WTC11 (cell line): ENCODE measurements at regions not wholly inside any gene's neighbourhood (a gene's known extent, or its start where the extent isn't known, plus 50 kb on each side); places are given as distances from the start of the nearest gene placed in this dataset.

Experiments
- ATAC-seq: fragments of 200-7000 bp; cut with Tn5 transposase; 2 replicates; pipeline ENCODE4 v1.10.0; 2021; ENCODE audit warnings: mild to moderate bottlenecking, moderate library complexity
- CTCF ChIA-PET: fragments of 300-600 bp; sonication (Branson Sonifier 250); formaldehyde crosslinking; loops from one replicate; lab custom pipeline; 2021; ENCODE audit warnings: antibody characterized with exemption; lab: Charles Lee
- POLR2A ChIA-PET: fragments of 350-600 bp; sonication (Branson Sonifier 250); formaldehyde crosslinking; loops from one replicate; lab custom pipeline; 2021; ENCODE audit warnings: antibody characterized with exemption; lab: Charles Lee
- DNase-seq: peaks from one replicate; pipeline ENCODE4 v3.0.0; 2021; ENCODE audit warnings: low spot score
- H3K27ac Mint-ChIP-seq: 2 replicates; pipeline ENCODE4 v1.8.0; 2021; ENCODE audit warnings: mixed read lengths
- H3K27me3 Mint-ChIP-seq: 2 replicates; pipeline ENCODE4 v1.8.0; 2021; ENCODE audit warnings: low read depth, mild to moderate bottlenecking, moderate library complexity, mixed read lengths
- H3K36me3 Mint-ChIP-seq: 2 replicates; pipeline ENCODE4 v1.8.0; 2021; ENCODE audit warnings: mixed read lengths
- H3K4me1 Mint-ChIP-seq: 2 replicates; pipeline ENCODE4 v1.8.0; 2022; ENCODE audit warnings: mixed read lengths
- H3K4me3 Mint-ChIP-seq: 2 replicates; pipeline ENCODE4 v1.8.0; 2021; ENCODE audit warnings: mild to moderate bottlenecking, moderate library complexity, mixed read lengths
- H3K9me3 Mint-ChIP-seq: 2 replicates; pipeline ENCODE4 v1.8.0; 2021; ENCODE audit warnings: mixed read lengths
- CREM ChIP-seq: sonication (generic); formaldehyde crosslinking; IDR thresholded peaks from 2 replicates; pipeline ENCODE4 v1.8.1; 2022; ENCODE audit warnings: mild to moderate bottlenecking, missing genetic modification reagents, moderate library complexity
- ESRRA ChIP-seq: sonication (generic); formaldehyde crosslinking; IDR thresholded peaks from 2 replicates; pipeline ENCODE4 v1.8.1; 2022; ENCODE audit warnings: mild to moderate bottlenecking, missing genetic modification reagents, borderline replicate concordance
- GRHL2 ChIP-seq: fragments of 250-450 bp; sonication (Bioruptor Pico); IDR thresholded peaks from 2 replicates; pipeline ENCODE4 v1.8.0; 2022; ENCODE audit warnings: mild to moderate bottlenecking, moderate library complexity; ENCODE audit not compliant: insufficient replicate concordance, severe bottlenecking
- HMGA2 ChIP-seq: fragments of 250-450 bp; sonication (Bioruptor Pico); IDR thresholded peaks from 2 replicates; pipeline ENCODE4 v1.4.0; 2021; ENCODE audit warnings: mild to moderate bottlenecking, moderate library complexity
- TP53 ChIP-seq: sonication (generic); formaldehyde crosslinking; IDR thresholded peaks from 2 replicates; pipeline ENCODE4 v1.8.1; 2023; ENCODE audit warnings: mild to moderate bottlenecking, missing genetic modification reagents
- ZNF121 ChIP-seq: sonication (generic); formaldehyde crosslinking; IDR thresholded peaks from 2 replicates; pipeline ENCODE4 v1.8.0; 2023; ENCODE audit warnings: missing genetic modification reagents
- TF ChIP-seq, protein P1 (sequence below): sonication (generic); formaldehyde crosslinking; IDR thresholded peaks from 2 replicates; pipeline ENCODE4 v1.8.0; 2022; ENCODE audit warnings: mild to moderate bottlenecking, missing genetic modification reagents
- TF ChIP-seq, protein P2 (sequence below): sonication (generic); formaldehyde crosslinking; IDR thresholded peaks from 2 replicates; pipeline ENCODE4 v1.8.1; 2022; ENCODE audit warnings: mild to moderate bottlenecking, moderate library complexity, missing genetic modification reagents
- TF ChIP-seq, protein P3 (sequence below): sonication (generic); formaldehyde crosslinking; IDR thresholded peaks from 2 replicates; pipeline ENCODE4 v1.8.1; 2022; ENCODE audit warnings: low read depth, missing genetic modification reagents, borderline replicate concordance
- TF ChIP-seq, protein P4 (sequence below): fragments of 250-450 bp; sonication (Bioruptor Pico); IDR thresholded peaks from 2 replicates; pipeline ENCODE4 v1.9.0; 2021; ENCODE audit warnings: mild to moderate bottlenecking, borderline replicate concordance
- TF ChIP-seq, protein P5 (sequence below): sonication (generic); formaldehyde crosslinking; IDR thresholded peaks from 2 replicates; pipeline ENCODE4 v1.8.0; 2023; ENCODE audit warnings: missing genetic modification reagents
- TF ChIP-seq, protein P6 (sequence below): sonication (generic); formaldehyde crosslinking; IDR thresholded peaks from 2 replicates; pipeline ENCODE4 v1.8.1; 2023; ENCODE audit warnings: mild to moderate bottlenecking, missing genetic modification reagents, moderate library complexity
- TF ChIP-seq, protein P7 (sequence below): sonication (generic); formaldehyde crosslinking; IDR thresholded peaks from 2 replicates; pipeline ENCODE4 v1.8.1; 2022; ENCODE audit warnings: low read depth, mild to moderate bottlenecking, moderate library complexity, missing genetic modification reagents, borderline replicate concordance
- TF ChIP-seq, protein P8 (sequence below): sonication (generic); formaldehyde crosslinking; IDR thresholded peaks from 2 replicates; pipeline ENCODE4 v1.8.0; 2022; ENCODE audit warnings: mild to moderate bottlenecking, missing genetic modification reagents
- TF ChIP-seq, protein P9 (sequence below): fragments of 250-450 bp; sonication (Bioruptor Pico); IDR thresholded peaks from 2 replicates; pipeline ENCODE4 v2.1.2; 2022; ENCODE audit warnings: mild to moderate bottlenecking, moderate library complexity
- TF ChIP-seq, protein P10 (sequence below): fragments of 250-450 bp; sonication (Bioruptor Pico); IDR thresholded peaks from 2 replicates; pipeline ENCODE4 v1.9.0; 2021; ENCODE audit warnings: moderate library complexity, mild to moderate bottlenecking, inconsistent platforms, borderline replicate concordance

DNA sequence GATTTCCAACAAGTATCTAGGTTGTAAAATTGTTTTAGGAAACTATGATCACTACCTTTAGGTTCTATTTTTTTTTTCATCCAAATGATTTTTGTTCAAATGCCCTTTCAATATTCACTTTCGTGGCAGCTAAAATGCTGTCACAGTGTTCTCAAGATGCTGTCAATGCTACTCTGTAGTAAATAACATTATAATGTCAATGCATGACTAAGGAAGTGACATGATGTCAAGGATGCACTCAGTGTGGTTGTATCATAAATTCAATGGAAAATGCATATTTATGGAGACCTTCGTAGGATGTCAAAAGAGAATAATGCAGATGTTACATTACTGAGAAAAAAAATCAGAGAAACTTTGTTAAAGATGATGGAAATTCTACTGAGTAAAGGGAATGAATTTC, 673.8 kb downstream of the ANKRD7 start:
- H3K4me3 Mint-ChIP-seq: no peak overlapping the region
- DNase-seq: no peak
- TF ChIP-seq, protein P1, sequence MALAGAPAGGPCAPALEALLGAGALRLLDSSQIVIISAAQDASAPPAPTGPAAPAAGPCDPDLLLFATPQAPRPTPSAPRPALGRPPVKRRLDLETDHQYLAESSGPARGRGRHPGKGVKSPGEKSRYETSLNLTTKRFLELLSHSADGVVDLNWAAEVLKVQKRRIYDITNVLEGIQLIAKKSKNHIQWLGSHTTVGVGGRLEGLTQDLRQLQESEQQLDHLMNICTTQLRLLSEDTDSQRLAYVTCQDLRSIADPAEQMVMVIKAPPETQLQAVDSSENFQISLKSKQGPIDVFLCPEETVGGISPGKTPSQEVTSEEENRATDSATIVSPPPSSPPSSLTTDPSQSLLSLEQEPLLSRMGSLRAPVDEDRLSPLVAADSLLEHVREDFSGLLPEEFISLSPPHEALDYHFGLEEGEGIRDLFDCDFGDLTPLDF: no peak
- TF ChIP-seq ZNF121 (no peak), TP53 (CRISPR knock-in tag) (no peak), ESRRA (no peak), CREM (no peak), GRHL2 (no peak)
- TF ChIP-seq, protein P2, sequence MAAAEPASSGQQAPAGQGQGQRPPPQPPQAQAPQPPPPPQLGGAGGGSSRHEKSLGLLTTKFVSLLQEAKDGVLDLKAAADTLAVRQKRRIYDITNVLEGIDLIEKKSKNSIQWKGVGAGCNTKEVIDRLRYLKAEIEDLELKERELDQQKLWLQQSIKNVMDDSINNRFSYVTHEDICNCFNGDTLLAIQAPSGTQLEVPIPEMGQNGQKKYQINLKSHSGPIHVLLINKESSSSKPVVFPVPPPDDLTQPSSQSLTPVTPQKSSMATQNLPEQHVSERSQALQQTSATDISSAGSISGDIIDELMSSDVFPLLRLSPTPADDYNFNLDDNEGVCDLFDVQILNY: no peak
- TF ChIP-seq, protein P3, sequence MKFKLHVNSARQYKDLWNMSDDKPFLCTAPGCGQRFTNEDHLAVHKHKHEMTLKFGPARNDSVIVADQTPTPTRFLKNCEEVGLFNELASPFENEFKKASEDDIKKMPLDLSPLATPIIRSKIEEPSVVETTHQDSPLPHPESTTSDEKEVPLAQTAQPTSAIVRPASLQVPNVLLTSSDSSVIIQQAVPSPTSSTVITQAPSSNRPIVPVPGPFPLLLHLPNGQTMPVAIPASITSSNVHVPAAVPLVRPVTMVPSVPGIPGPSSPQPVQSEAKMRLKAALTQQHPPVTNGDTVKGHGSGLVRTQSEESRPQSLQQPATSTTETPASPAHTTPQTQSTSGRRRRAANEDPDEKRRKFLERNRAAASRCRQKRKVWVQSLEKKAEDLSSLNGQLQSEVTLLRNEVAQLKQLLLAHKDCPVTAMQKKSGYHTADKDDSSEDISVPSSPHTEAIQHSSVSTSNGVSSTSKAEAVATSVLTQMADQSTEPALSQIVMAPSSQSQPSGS (CRISPR knock-in tag): no peak
- TF ChIP-seq, protein P4, sequence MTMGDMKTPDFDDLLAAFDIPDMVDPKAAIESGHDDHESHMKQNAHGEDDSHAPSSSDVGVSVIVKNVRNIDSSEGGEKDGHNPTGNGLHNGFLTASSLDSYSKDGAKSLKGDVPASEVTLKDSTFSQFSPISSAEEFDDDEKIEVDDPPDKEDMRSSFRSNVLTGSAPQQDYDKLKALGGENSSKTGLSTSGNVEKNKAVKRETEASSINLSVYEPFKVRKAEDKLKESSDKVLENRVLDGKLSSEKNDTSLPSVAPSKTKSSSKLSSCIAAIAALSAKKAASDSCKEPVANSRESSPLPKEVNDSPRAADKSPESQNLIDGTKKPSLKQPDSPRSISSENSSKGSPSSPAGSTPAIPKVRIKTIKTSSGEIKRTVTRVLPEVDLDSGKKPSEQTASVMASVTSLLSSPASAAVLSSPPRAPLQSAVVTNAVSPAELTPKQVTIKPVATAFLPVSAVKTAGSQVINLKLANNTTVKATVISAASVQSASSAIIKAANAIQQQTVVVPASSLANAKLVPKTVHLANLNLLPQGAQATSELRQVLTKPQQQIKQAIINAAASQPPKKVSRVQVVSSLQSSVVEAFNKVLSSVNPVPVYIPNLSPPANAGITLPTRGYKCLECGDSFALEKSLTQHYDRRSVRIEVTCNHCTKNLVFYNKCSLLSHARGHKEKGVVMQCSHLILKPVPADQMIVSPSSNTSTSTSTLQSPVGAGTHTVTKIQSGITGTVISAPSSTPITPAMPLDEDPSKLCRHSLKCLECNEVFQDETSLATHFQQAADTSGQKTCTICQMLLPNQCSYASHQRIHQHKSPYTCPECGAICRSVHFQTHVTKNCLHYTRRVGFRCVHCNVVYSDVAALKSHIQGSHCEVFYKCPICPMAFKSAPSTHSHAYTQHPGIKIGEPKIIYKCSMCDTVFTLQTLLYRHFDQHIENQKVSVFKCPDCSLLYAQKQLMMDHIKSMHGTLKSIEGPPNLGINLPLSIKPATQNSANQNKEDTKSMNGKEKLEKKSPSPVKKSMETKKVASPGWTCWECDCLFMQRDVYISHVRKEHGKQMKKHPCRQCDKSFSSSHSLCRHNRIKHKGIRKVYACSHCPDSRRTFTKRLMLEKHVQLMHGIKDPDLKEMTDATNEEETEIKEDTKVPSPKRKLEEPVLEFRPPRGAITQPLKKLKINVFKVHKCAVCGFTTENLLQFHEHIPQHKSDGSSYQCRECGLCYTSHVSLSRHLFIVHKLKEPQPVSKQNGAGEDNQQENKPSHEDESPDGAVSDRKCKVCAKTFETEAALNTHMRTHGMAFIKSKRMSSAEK: no peak
- TF ChIP-seq, protein P5, sequence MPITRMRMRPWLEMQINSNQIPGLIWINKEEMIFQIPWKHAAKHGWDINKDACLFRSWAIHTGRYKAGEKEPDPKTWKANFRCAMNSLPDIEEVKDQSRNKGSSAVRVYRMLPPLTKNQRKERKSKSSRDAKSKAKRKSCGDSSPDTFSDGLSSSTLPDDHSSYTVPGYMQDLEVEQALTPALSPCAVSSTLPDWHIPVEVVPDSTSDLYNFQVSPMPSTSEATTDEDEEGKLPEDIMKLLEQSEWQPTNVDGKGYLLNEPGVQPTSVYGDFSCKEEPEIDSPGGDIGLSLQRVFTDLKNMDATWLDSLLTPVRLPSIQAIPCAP: no peak
- TF ChIP-seq, protein P6, sequence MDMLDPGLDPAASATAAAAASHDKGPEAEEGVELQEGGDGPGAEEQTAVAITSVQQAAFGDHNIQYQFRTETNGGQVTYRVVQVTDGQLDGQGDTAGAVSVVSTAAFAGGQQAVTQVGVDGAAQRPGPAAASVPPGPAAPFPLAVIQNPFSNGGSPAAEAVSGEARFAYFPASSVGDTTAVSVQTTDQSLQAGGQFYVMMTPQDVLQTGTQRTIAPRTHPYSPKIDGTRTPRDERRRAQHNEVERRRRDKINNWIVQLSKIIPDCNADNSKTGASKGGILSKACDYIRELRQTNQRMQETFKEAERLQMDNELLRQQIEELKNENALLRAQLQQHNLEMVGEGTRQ (CRISPR knock-in tag): no peak
- TF ChIP-seq, protein P7, sequence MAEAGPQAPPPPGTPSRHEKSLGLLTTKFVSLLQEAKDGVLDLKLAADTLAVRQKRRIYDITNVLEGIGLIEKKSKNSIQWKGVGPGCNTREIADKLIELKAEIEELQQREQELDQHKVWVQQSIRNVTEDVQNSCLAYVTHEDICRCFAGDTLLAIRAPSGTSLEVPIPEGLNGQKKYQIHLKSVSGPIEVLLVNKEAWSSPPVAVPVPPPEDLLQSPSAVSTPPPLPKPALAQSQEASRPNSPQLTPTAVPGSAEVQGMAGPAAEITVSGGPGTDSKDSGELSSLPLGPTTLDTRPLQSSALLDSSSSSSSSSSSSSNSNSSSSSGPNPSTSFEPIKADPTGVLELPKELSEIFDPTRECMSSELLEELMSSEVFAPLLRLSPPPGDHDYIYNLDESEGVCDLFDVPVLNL: no peak
- TF ChIP-seq, protein P8, sequence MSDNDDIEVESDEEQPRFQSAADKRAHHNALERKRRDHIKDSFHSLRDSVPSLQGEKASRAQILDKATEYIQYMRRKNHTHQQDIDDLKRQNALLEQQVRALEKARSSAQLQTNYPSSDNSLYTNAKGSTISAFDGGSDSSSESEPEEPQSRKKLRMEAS (CRISPR knock-in tag): no peak
- CTCF ChIA-PET: interaction anchor here (1.1 kb wide), 1 partner anchor 278 kb away, joined by 3 read pairs; no protein-coding TSS in a partner anchor
- peaks cover 9% of the 10 kb centered on the region; the same call in 1 of the 2 replicates for H3K9me3 Mint-ChIP-seq
- no peaks in the 10 kb centered on the region for H3K36me3 Mint-ChIP-seq
- peaks cover 18% of the 10 kb centered on the region for H3K4me1 Mint-ChIP-seq
- no peaks in the 10 kb centered on the region for H3K27me3 Mint-ChIP-seq
- POLR2A ChIA-PET: no interaction called here
- no peak for ATAC-seq
- no peak overlapping the region for H3K27ac Mint-ChIP-seq

DNA sequence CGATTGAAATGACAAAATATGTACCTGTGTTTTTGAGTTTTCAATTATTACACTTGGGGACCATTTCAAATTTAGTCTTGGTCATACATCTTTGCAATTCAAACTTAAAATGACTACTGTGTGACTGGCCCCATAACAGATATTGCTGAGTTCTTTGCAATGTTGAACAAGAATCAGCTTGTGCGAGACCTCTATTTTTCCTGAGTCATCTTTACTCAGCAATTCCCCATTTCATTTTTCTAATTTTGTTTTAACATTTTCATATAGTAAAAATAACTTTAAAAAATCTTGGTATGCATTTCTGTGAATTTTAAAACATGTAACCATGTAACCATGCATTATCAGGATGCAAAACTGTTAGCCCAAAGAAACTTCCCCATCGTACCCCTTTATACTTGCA, 678.1 kb downstream of the ANKRD7 start:
- Mint-ChIP-seq H3K9me3 (peaks cover 5% of the 10 kb centered on the region; the same call in 1 of the 2 replicates), H3K27ac (no peak overlapping the region), H3K27me3 (no peaks in the 10 kb centered on the region), H3K4me3 (no peak overlapping the region), H3K36me3 (no peaks in the 10 kb centered on the region), H3K4me1 (peaks cover 34% of the 10 kb centered on the region)
- DNase-seq (no peak), ATAC-seq (no peak)
- ChIA-PET POLR2A (no interaction called here), CTCF (no interaction called here)
- TF ChIP-seq ZNF121 (no peak), HMGA2 (CRISPR knock-in tag) (no peak)
- TF ChIP-seq, protein P9, sequence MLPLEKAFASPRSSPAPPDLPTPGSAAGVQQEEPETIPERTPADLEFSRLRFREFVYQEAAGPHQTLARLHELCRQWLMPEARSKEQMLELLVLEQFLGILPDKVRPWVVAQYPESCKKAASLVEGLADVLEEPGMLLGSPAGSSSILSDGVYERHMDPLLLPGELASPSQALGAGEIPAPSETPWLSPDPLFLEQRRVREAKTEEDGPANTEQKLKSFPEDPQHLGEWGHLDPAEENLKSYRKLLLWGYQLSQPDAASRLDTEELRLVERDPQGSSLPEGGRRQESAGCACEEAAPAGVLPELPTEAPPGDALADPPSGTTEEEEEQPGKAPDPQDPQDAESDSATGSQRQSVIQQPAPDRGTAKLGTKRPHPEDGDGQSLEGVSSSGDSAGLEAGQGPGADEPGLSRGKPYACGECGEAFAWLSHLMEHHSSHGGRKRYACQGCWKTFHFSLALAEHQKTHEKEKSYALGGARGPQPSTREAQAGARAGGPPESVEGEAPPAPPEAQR (CRISPR knock-in tag): no peak
- TF ChIP-seq, protein P10, sequence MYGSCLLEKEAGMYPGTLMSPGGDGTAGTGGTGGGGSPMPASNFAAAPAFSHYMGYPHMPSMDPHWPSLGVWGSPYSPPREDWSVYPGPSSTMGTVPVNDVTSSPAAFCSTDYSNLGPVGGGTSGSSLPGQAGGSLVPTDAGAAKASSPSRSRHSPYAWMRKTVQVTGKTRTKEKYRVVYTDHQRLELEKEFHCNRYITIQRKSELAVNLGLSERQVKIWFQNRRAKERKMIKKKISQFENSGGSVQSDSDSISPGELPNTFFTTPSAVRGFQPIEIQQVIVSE (CRISPR knock-in tag): no peak
- TF ChIP-seq, protein P4: no peak
